Stimulated activated CD8-positive, alpha-beta memory T cell treated with anti-CD3 and anti-CD28 coated beads, Interleukin-15, amount 100 ng/mL, for 4 hours (primary cell): ENCODE measurements at regions not wholly inside any gene's neighbourhood (a gene's known extent, or its start where the extent isn't known, plus 50 kb on each side); places are given as distances from the start of the nearest gene placed in this dataset.
"Not testable (repeated sequence)": the region's sequence is repeated elsewhere in the genome, so short reads cannot be mapped to it uniquely, and the experiment has no call there.

Experiments used
- DNase-seq, 2 donors: peaks; one replicate each; pipeline ENCODE4 v3.0.0-alpha.2; 2020; ENCODE audit warnings: low read depth in 2 of 2

DNA sequence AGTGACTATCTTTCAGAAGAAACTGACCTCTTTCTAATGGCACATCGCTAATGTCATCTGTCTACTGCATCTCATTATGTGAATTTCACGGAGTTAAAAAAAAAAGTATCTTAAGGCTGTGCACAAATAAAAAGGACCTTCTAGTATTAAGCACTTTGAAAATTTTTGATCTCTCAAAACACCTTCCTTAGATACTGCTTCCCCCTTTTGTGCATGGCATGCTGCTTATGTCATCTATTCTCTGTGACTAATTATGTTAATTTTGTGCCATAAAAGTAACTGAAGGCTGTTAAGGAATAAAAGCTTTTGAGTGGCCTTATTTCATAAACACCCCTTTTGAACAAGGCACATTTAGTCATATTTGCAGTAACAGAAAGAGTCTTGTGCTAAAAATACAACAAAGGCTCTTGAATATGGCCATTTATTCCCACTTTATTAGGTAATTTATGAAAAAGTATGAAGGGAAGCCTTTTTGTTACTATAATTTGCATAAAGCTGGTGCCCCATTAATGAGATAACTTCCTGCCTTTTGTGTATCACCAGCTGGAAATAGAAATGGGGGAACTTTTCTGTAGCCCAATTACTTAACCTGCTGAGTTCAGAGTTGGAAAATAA is 1412.0 kb upstream of the ZEB2 start:
- DNase-seq = no peak

DNA sequence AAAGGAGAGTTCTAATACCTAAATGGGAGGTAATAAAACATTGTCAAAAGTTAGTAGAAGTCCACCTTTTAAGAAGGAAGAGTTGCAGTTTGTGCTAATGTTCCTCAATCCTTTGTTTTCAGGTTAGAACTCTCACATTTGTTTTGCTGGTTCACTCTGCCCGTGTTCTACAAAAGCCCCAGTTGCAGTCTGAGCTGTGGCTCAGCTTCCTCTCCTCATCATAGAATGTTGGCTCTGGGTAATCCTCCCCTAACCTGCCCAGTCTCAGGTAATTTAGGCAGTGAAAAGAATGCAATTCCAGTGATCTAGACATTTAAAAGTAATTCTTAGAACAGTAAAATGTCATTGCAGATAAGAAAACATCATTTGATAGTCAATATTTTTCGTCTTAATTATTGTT is 1410.4 kb upstream of the ZEB2 start:
- no peak for DNase-seq

DNA sequence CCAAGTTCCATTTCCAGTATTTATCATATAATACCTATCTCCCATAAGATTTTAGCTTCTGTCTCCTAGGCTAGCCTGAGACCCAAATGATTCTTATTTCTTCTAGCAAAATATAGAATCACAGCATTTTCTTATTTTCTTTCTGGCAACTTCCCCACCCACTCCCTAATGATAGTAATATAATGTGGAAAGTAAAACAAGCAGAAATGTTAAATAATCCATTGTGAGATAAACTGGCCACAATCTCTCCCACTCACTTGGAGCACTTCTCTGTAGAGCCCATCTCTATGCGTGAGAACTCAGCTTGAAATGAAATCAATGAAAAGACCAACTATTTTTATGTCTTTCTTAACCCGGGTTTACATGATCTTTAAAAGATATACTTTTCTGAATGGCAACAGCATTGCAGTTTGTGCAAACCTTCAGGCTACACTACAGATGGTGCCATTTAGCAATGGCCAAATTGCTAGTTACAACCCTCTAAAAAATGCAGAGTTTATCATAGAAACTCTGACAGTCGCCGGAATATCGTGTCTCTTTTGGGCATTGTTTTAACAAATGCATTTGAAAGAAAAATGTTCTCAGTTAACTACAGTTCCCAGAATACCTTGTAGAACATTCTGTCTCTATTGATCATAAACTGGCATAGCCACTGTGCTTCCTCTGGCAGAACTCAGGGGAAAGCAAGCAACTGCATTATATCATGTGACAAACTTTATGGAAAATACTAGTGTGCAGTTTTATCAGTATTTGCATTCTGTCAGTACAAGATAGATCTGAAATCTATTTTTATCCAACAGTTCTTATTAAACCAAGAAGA is 1407.4 kb upstream of the ZEB2 start:
- no peak for DNase-seq

DNA sequence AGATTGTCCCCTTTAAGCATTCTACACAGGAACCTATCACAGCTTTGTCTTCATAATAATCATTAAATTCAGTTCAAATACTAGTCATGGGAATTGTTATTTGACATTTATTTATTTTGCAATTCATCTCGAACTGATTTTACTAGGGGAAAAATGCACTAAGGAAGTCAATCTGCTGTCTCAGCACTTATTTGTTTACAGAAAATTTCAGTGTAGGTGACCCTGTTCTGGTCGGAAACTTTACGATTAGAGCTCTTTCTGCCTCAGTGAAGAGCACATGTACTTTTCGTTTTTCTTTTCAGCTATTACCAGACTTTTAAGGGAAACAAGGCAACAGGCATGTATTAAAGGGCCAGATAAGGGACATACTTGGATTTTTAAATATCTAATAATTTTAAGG is 1405.7 kb upstream of the ZEB2 start:
- DNase-seq = no peak

DNA sequence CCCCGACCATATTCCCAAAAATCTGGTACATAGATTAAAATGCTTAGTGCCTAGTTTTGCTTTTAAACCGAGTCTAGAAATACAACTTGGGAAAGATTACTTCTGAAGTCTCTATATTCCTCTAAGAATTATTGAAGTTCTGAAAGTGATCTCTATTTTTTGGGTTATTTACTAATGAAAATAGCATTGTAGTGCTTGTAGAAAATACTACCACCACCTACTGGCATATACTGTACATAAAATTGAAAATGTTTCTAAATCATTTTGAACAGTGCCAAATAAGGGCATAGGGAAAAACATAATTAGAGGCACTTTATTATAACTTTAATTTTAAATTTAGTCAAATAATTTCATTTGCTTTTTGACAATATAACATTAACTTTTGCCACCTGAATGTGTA is 1399.6 kb upstream of the ZEB2 start:
- no peak for DNase-seq

DNA sequence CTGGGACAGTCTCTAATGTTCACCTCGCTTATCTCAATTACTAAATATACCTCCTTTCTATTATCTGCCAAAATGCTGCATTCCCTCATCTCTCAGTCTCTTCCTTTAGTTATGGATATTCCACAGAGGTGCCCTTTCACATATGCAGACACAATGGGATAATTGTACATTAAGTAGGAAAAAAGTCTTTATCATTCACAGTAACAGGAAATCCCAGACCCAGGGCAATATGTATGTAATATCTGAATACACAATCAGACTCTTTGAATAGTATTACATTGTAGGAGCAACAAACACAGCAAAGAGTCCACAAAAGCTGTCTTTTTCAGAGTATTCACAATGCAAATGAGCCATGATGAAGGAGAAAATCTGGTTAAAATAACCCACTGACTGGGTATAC is 1399.0 kb upstream of the ZEB2 start:
- DNase-seq = no peak

DNA sequence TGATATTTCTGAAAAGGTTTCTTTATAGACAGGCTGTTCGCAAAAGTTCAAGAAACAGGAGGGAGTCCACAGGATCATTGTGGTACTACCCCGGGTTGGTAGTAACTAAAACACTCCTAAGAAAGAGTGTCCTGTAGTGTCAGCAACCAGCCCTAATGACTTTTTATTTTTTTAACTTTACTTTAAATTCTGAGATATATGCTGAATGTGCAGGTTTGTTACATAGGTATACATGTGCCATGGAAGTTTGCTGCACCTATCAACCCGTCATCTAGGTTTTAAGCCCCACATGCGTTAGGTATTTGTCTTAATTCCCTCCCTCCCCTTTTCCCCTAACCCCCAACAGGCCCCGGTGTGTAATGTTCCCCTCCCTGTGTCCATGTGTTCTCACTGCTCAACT is 1396.9 kb upstream of the ZEB2 start:
- no peak for DNase-seq

DNA sequence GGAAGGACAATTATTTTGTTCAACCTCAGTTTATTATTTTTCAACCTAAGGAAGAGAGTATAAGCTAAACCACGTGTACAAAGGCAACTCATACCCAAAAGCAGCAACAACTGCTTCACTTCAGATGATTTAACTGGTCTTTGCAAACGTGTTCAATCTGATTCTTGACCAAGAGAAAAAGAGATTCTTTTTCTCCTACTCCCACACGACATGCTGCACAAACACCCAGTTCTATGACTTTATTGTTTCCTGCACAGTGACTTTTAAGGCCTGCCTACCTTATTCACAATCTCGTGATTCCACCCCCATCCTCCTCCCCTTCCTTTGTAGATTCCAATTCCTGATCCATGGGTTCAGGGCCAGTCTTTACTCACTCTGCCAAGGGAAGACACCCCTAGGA is 1394.8 kb upstream of the ZEB2 start:
- no peak for DNase-seq

DNA sequence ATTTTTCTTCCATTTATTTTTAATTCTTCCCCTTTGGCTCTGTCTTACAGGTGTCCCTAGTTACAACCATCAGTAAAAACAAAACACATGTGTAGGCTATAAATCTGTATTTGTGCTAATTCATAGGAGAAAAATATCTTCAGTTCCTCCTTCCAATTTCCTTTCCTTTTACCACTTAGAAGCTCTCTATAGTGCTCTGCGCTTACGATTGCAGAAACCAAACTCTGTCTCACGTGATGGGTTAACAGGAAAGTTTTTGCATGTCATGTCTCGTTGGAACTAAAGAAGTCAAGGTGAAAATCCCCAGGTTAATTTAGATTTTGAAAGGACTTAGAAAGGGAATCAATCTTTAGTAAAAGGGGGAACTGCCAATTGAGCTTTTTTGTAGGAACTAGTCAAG is 1390.5 kb upstream of the ZEB2 start:
- DNase-seq = no peak

DNA sequence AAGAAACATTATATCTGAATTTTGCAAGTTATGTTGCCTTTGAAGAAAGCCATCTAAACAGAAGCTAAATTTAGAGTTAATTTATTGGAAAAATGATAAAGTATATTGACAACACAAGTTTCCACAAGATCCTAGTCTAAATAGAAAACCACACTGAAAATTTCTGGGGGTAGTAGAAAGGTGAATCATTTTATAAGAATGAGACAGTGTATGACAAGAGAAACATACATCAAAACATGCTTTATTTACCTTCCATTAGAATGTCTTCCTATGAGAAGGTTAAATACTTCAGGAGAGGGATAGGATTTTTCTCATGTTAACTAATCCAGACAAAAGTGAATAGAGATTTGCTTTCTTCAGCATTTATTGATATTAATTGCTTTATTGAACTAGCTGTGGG is 1389.8 kb upstream of the ZEB2 start:
- DNase-seq = no peak

DNA sequence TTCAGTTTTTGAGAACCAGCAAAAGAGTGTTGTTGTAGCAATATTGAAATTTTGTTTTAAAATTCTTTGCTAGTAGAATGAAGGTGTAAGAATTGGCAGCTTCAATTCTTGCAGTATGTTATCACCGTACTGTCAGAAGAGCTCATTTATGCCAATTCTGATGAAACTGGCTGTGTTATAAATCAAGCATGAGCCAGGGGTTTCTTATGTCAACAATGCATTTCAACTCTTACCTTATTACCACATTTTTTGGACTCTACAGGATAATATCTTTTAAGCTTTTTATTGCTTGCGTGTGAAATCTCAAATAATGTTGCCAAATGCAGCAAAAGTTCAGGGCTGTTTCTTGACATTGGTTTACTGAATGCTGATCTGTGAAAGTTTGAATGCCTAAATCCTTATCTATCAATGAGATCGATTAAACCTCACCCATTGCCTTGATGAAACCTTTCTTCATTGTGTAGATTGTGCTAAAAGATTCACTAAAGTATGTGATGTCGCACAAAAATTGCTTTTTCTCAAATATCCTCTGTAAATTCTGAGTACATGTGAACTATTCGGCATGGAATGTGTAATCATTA is 1389.3 kb upstream of the ZEB2 start:
- no peak for DNase-seq

DNA sequence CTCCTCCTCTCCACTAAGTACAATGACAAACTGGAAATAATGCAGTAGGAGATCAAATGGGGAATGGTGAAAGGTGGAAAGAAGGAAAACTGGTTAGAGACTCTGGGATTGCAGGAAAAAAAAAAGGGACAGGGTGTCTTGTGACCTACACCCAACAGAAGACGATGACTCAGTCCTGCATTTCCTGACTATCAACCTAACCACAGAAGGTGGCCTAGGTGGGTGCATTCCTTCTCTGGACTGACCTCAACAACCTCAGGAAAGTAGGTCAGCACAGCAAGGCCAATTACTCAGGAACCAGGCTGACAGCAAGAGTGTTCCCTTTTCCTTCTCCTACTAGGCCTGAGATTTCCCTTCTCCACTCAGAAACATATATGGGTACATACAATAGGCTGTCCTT is 1386.4 kb upstream of the ZEB2 start:
- DNase-seq = no peak

DNA sequence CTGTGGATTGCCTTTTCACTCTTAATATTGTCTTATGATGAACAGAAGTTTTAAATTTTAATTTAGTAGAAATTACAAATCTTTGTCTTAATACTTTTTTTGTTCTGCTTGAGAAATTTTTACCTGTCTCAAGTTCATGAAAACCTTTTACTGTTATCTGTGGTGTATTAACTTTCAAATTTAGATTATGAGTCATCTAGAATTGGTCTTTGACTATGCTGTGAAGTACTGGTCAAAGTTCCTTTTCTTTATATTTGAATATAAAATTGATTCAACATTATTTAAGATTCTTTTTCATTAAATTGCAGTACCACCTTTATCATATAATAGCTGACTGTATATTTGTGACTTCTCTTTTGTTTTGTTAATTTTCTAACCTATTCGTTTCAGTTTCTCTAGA is 1385.5 kb upstream of the ZEB2 start:
- DNase-seq = no peak

DNA sequence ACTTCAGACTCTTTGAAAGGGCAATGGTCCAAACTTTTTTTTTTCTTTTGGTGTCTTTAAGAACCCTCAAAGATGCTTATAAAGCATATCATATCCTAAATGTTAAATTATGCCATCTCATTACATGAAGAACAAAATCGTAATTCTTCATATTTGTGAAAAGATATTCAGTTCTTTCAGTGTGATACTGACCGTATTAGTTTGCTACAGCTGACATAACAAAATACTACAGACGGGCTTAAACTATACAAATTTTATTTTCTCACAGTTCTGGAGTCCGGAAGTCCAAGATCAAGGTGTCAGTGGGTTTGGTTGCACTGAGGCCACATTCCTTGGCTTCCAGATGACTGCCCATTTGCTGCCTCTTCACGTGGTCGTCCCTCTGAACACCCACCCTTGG is 1377.2 kb upstream of the ZEB2 start:
- DNase-seq = no peak

DNA sequence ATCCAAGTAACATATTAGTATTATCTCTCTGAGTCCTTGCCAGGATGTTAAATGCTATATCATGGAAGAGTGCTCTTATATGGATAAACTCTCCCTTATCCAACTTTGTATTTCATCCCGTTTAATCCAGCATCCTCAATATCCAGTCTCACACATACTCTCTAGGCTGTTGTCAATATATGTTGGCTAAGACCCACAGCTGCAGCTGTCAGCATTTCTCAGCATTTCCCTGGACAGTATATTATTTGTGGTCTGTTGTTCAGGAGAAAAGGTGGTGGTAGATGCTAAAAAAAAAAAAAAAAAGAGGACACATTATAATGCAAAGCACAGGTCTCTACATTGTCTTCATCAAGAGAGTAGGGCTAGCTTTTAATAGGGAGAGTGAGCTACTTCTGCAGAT is 1368.0 kb upstream of the ZEB2 start:
- no peak for DNase-seq

DNA sequence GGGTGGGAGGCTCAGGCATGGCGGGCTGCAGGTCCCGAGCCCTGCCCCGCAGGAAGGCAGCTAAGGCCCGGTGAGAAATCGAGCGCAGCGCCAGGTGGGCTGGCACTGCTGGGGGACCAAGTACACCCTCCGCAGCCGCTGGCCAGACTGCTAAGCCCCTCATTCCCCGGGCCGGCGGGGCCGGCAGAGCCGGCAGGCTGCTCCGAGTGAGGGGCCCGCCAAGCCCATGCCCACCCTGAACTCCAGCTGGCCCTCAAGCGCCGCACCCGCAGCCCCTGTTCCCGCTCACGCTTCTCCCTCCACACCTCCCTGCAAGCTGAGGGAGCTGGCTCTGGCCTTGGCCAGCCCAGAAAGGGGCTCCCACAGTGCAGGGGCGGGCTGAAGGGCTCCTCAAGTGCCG is 1361.1 kb upstream of the ZEB2 start:
- not testable (repeated sequence) for DNase-seq

DNA sequence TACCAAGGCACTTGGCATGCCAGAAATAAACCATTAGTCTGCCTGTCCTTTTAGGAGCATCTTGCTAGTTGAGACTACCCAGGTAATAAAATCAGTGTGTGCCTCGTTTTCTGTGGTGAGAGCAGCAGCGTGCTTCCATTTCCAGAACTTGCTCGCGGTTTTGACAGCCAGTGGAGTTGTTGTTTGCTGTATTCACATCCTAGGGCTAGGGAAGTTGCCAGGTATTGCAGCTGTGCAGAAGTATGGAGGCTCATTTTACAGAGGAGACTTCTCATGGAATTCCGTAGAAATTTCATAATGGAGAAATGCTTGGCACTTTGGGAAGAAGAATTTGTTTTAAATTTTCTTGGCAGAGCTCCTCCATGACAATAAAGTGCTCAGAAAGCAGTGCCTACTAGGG is 1355.1 kb upstream of the ZEB2 start:
- DNase-seq = no peak

DNA sequence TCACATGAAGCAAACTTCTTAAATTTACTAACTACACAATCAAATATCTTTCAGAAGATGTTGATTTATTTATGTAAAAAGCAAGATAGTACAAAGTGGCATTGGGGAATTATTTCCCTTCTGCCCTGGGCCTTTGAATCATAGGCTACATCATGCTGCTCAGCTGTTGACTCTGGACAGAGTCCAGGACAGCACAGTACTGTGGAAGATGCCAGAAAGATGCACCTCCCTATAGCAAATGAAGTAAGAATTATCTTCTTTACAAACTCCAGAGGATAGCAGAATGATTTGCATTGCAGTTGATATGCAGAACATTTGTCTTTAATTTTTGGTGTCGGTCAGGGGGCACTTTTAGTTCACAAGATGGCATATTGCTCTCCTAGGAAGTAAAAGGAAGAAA is 1354.5 kb upstream of the ZEB2 start:
- DNase-seq = no peak

DNA sequence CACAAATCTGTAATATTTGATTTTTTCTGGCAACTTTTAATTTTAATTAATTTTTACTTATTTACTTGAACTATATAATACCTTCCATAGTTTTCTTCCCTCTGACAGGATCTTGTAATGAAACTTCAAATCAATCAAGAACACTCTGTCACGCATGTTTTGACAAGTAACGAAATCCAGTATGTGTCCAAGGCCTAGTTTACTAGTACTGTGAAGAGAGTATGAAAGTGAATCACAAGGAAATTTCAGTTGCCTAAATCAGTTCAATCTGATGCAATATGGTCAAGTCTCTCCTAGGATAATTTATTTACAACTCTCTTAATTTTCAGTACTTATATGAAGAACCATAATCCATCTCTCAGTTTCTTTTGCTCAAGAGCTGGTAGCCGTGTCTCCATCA is 1344.6 kb upstream of the ZEB2 start:
- DNase-seq = no peak

DNA sequence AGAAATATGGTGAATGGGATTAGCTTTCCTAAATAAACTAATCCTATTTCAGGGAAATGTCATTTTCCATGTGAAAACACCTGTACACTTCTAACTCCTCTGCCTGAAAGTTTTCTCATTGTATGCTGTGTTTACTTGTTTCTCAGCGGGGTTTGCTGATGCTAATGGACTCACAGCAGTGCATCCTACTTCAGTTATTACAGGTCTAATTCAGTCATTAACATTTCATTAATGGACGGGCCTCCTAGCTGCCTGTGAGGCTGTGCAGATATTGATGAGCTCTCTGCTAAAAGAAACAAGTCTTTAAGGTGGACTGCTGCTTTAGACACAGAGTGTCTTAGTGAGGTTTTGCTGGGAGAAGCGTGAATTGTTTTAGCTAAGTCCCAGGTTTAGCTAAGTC is 1342.0 kb upstream of the ZEB2 start:
- no peak for DNase-seq

DNA sequence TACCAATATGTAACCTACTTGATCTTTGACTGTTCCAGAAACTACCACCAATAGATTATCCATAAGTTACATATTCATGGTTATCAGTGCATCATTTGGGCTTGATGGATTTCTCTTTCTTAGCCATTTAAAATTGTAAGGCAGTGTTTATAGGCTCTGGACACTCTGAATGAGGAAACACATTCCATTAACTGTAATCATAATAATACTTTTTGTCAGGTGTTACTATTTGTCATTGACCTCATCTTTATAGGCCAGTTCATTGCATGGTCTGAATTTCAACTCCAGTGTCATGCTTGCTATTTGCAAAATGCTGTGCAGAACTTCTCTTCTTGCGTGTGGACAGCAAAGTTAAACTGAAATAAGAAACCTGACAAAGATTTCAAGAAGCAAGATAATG is 1340.2 kb upstream of the ZEB2 start:
- DNase-seq = no peak

DNA sequence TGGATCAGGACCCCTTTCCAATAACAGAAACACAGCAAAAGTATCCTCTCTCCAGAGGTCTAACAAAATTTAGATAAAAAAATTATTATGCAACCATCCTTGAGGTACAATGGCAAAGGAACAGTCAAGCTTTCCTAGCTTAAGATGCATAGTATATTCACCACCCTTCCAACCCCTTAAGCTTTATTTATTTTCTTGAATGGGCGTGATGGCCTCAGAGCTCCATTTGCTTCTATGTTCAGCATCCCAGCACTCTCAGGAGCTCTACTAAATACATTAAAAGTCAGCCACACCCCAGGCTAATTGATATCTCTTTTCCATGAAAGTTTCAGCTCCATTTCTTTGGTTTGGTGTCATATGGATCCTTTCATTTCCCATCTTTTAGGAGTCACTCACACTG is 1335.2 kb upstream of the ZEB2 start:
- no peak for DNase-seq

DNA sequence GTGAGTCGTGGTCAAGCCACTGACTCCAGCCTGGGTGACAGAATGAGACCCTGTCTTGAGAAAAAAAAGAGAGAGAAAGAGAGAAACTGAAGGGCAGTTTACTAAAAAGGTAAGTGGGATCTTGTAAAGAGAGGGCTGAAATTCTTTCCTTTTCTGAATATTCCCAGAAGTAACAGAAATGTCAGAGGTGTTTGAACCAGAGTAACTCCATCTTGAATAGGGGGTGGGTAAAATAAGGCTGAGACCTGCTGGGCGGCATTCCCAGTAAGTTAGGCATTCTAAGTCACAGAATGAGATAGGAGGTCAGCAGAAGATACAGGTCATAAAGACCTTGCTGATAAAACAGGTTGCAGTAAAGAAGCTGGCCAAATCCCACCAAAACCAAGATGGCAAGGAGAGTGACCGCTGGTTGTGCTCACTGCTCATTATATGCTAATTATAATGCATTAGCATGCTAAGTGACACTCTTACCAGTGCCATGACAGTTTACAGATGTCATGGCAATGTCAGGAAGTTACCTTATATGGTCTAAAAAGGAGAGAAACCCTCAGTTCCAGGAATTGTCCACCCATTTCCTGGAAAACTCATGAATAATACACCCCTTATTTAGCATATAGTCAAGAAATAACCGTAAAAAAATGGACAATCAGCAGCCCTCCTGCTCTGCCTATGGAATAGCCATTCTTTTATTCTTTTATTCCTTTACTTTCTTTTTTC is 1334.3 kb upstream of the ZEB2 start:
- DNase-seq = no peak
